GM18511 (cell line): ENCODE measurements at regions not wholly inside any gene's neighbourhood (a gene's known extent, or its start where the extent isn't known, plus 50 kb on each side); places are given as distances from the start of the nearest gene placed in this dataset.

Experiments
- ATAC-seq: cut with Tn5 transposase; IDR thresholded peaks from one replicate; pipeline ENCODE4 v1.9.1; 2021; ENCODE audit warnings: mild to moderate bottlenecking, moderate library complexity; ENCODE audit not compliant: unreplicated experiment

GRCh38 chr1:193799371-193799770 is 613.0 kb upstream of the B3GALT2 start:
- ATAC-seq = no peak

- ATAC-seq = no peak
Observed at GRCh38 chr1:193794239-193794638, 607.8 kb upstream of the B3GALT2 start.

- ATAC-seq = no peak
Observed at GRCh38 chr1:193791746-193792145, 605.3 kb upstream of the B3GALT2 start.

- ATAC-seq = no peak
Observed at GRCh38 chr1:193787061-193787460, 600.6 kb upstream of the B3GALT2 start.

- no peak for ATAC-seq
Observed at GRCh38 chr1:193785850-193786420, 599.5 kb upstream of the B3GALT2 start.

- ATAC-seq = no peak
Observed at GRCh38 chr1:193774536-193775323, 588.3 kb upstream of the B3GALT2 start.

GRCh38 chr1:193771596-193771995 is 585.2 kb upstream of the B3GALT2 start:
- ATAC-seq = no peak

GRCh38 chr1:193769651-193770050 is 583.2 kb upstream of the B3GALT2 start:
- no peak for ATAC-seq

GRCh38 chr1:193767886-193768285 is 581.5 kb upstream of the B3GALT2 start:
- ATAC-seq = no peak

- ATAC-seq = no peak
Observed at GRCh38 chr1:193766329-193766728, 579.9 kb upstream of the B3GALT2 start.

GRCh38 chr1:193763266-193763665 is 576.9 kb upstream of the B3GALT2 start:
- no peak for ATAC-seq

- no peak for ATAC-seq
Observed at GRCh38 chr1:193762236-193762635, 575.8 kb upstream of the B3GALT2 start.

GRCh38 chr1:193755441-193755840 is 569.0 kb upstream of the B3GALT2 start:
- ATAC-seq = no peak

GRCh38 chr1:193754732-193755427 is 568.5 kb upstream of the B3GALT2 start:
- no peak for ATAC-seq

- no peak for ATAC-seq
Observed at GRCh38 chr1:193754151-193754550, 567.7 kb upstream of the B3GALT2 start.

- no peak for ATAC-seq
Observed at GRCh38 chr1:193753038-193753756, 566.8 kb upstream of the B3GALT2 start.

GRCh38 chr1:193749868-193750267 is 563.5 kb upstream of the B3GALT2 start:
- no peak for ATAC-seq

- no peak for ATAC-seq
Observed at GRCh38 chr1:193747579-193747978, 561.2 kb upstream of the B3GALT2 start.

- no peak for ATAC-seq
Observed at GRCh38 chr1:193741228-193741627, 554.8 kb upstream of the B3GALT2 start.

- no peak for ATAC-seq
Observed at GRCh38 chr1:193740762-193741161, 554.3 kb upstream of the B3GALT2 start.

- no peak for ATAC-seq
Observed at GRCh38 chr1:193736507-193736906, 550.1 kb upstream of the B3GALT2 start.
